ENCODE measurements at regions not wholly inside any gene's neighbourhood (a gene's known extent, or its start where the extent isn't known, plus 50 kb on each side); places are given as distances from the start of the nearest gene placed in this dataset.
"Not testable (repeated sequence)": the region's sequence is repeated elsewhere in the genome, so short reads cannot be mapped to it uniquely, and the experiment has no call there.

- in situ Hi-C loops (cut with HindIII; ENCODE audit: low sequenced_read_pairs): no loop called here
- H3K4me3 ChIP-seq (ENCODE audit: low read depth, low read length): no peak overlapping the region
- no peak for TF ChIP-seq CTCF (IDR thresholded peaks at IDR 0.05; ENCODE audit: low read depth, low read length)
- DNase-seq (ENCODE audit: low read depth, low spot score): no peak
Measured at GRCh38 chr14:45891417-45892080, 638.5 kb upstream of the MIS18BP1 start.

- in situ Hi-C loops (cut with HindIII; ENCODE audit: low sequenced_read_pairs): not testable (repeated sequence)
Measured at GRCh38 chr14:45888766-45889285, 635.8 kb upstream of the MIS18BP1 start.

GRCh38 chr14:45877981-45878380 lies 625.0 kb upstream of the MIS18BP1 start:
- DNase-seq (ENCODE audit: low read depth, low spot score): no peak
- no peak for TF ChIP-seq CTCF (IDR thresholded peaks at IDR 0.05; ENCODE audit: low read depth, low read length)
- no peak overlapping the region for H3K4me3 ChIP-seq (ENCODE audit: low read depth, low read length)
- in situ Hi-C loops (cut with HindIII; ENCODE audit: low sequenced_read_pairs): no loop called here

More at GRCh38 chr14:45888766-45889285, 635.8 kb upstream of the MIS18BP1 start:
- DNase-seq (ENCODE audit: low read depth, low spot score); H3K4me3 ChIP-seq (ENCODE audit: low read depth, low read length): not testable (repeated sequence)

- TF ChIP-seq CTCF (IDR thresholded peaks at IDR 0.05; ENCODE audit: low read depth, low read length): no peak
- in situ Hi-C loops (cut with HindIII; ENCODE audit: low sequenced_read_pairs): no loop called here
- no peak for DNase-seq (ENCODE audit: low read depth, low spot score)
- H3K4me3 ChIP-seq (ENCODE audit: low read depth, low read length): no peak overlapping the region
Measured at GRCh38 chr14:45868863-45869262, 615.9 kb upstream of the MIS18BP1 start.

GRCh38 chr14:45868377-45868776 lies 615.4 kb upstream of the MIS18BP1 start:
- no peak overlapping the region for H3K4me3 ChIP-seq (ENCODE audit: low read depth, low read length)
- no peak for DNase-seq (ENCODE audit: low read depth, low spot score)
- TF ChIP-seq CTCF (IDR thresholded peaks at IDR 0.05; ENCODE audit: low read depth, low read length): no peak
- in situ Hi-C loops (cut with HindIII; ENCODE audit: low sequenced_read_pairs): no loop called here

GRCh38 chr14:45867046-45867894 lies 614.3 kb upstream of the MIS18BP1 start:
- in situ Hi-C loops (cut with HindIII; ENCODE audit: low sequenced_read_pairs): no loop called here
- TF ChIP-seq CTCF (IDR thresholded peaks at IDR 0.05; ENCODE audit: low read depth, low read length): no peak
- no peak overlapping the region for H3K4me3 ChIP-seq (ENCODE audit: low read depth, low read length)
- no peak for DNase-seq (ENCODE audit: low read depth, low spot score)

- TF ChIP-seq CTCF (IDR thresholded peaks at IDR 0.05; ENCODE audit: low read depth, low read length): no peak
- in situ Hi-C loops (cut with HindIII; ENCODE audit: low sequenced_read_pairs): no loop called here
- DNase-seq (ENCODE audit: low read depth, low spot score): peak; percentile 0
- H3K4me3 ChIP-seq (ENCODE audit: low read depth, low read length): no peak overlapping the region
Measured at GRCh38 chr14:45838597-45838996, 585.6 kb upstream of the MIS18BP1 start.
